ENCODE measurements at regions not wholly inside any gene's neighbourhood (a gene's known extent, or its start where the extent isn't known, plus 50 kb on each side); places are given as distances from the start of the nearest gene placed in this dataset.

DNA sequence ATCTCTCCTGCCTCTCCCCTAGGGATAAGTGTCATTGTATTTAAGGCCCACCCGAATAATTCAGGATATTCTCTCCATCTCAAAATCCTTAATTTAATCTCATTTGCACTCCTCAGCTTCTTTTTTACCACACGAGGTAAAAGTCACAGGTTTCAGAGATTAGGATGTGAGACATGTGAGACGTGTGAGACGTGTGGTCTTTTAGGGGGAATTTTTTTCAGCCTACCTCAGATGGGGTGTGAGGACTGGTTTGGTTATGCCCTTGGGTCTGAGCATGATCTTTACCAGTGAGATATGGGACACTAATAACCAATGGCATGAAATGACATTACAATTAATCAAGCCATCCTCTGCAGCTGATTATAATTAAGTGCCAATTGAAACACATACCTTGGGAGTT is 324.2 kb downstream of the BMP2 start:
- no peaks in the 10 kb centered on the region for H3K36me3 Mint-ChIP-seq
- ATAC-seq (replicated peaks in 1 of 4) (no peak), DNase-seq (no peak)
- ChIA-PET POLR2A (no interaction called here), CTCF (no interaction called here)
- no peaks in the 10 kb centered on the region for H3K27me3 Mint-ChIP-seq
- H3K9me3 Mint-ChIP-seq, result peaks cover 7 to 18% (median 14%) of the 10 kb centered on the region in 3 donors
- no peaks in the 10 kb centered on the region for H3K4me1 ChIP-seq (ENCODE audit: control insufficient read depth in 1 of 2, extremely low read depth in 1 of 2, insufficient read depth in 2 of 2, low read length in 2 of 2)
- H3K4me3 ChIP-seq (ENCODE audit: control insufficient read depth in 1 of 2, extremely low read depth in 1 of 2, low read length in 1 of 2), result no peak overlapping the region
- H3K4me3 Mint-ChIP-seq, result no peak overlapping the region
- no peak overlapping the region for H3K27ac Mint-ChIP-seq
- no CpG with 5 or more reads among the region's 4 CpGs for WGBS (ENCODE audit: insufficient coverage)
- no peaks in the 10 kb centered on the region for H3K36me3 ChIP-seq (ENCODE audit: control insufficient read depth in 2 of 2, extremely low read depth in 1 of 2, insufficient read depth in 1 of 2, low read length in 1 of 2)
- no peaks in the 10 kb centered on the region for H3K27me3 ChIP-seq (replicated peaks in 1 of 2; ENCODE audit: control insufficient read depth in 2 of 2, extremely low read depth in 1 of 2, insufficient read depth in 2 of 2, low read length in 1 of 2)
- H3K27ac ChIP-seq (ENCODE audit: low read length), result no peak overlapping the region
- H3K9me3 ChIP-seq, result no peaks in the 10 kb centered on the region
- no peaks in the 10 kb centered on the region for H3K4me1 Mint-ChIP-seq

DNA sequence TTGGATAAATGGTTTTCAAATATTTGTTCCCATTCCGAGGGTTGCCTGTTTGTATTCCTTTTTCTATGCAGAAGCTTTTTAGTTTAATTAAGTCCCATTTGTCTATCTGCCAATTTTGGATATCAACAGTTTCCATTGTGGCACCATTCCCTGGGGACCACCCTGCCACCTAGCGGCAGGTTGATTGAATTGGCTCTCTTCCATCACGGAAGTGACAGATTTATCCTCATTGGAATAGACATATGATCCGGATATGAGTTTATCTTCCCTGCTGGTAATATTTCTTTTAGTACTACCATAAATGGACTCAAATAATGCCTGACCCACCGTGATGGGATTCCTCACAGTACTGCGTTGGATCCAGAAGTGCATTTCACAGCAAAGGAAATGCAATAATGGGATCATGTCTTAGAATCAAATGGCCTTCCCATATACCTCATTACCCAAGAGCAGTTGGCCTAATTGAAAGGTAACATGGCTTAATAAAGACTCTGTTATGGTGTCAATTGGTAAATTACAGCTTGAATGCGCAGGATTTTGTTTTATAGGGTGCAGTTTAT is 327.0 kb downstream of the BMP2 start:
- Histone ChIP-seq H3K4me3 (ENCODE audit: control insufficient read depth in 1 of 2, extremely low read depth in 1 of 2, low read length in 1 of 2) (no peak overlapping the region), H3K4me1 (ENCODE audit: control insufficient read depth in 1 of 2, extremely low read depth in 1 of 2, insufficient read depth in 2 of 2, low read length in 2 of 2) (no peaks in the 10 kb centered on the region), H3K36me3 (ENCODE audit: control insufficient read depth in 2 of 2, extremely low read depth in 1 of 2, insufficient read depth in 1 of 2, low read length in 1 of 2) (no peaks in the 10 kb centered on the region), H3K27me3 (replicated peaks in 1 of 2; ENCODE audit: control insufficient read depth in 2 of 2, extremely low read depth in 1 of 2, insufficient read depth in 2 of 2, low read length in 1 of 2) (no peaks in the 10 kb centered on the region), H3K9me3 (no peaks in the 10 kb centered on the region), H3K27ac (ENCODE audit: low read length) (no peak overlapping the region)
- Mint-ChIP-seq H3K27ac (no peak overlapping the region), H3K4me3 (no peak overlapping the region), H3K4me1 (no peaks in the 10 kb centered on the region), H3K36me3 (no peaks in the 10 kb centered on the region), H3K27me3 (no peaks in the 10 kb centered on the region), H3K9me3 (peaks cover 13 to 33% (median 16%) of the 10 kb centered on the region in 3 donors)
- WGBS (ENCODE audit: insufficient coverage), result no CpG with 5 or more reads among the region's 7 CpGs
- CTCF ChIA-PET, result no interaction called here
- no peak for DNase-seq
- POLR2A ChIA-PET, result no interaction called here
- ATAC-seq (replicated peaks in 1 of 4), result no peak

- peaks cover 4 to 19% (median 6%) of the 10 kb centered on the region in 3 donors for H3K9me3 Mint-ChIP-seq
- CTCF ChIA-PET, result interaction anchor here in 1 of 2 donors (0.6 kb wide), 1 partner anchor 10 kb away, joined by 8 read pairs; no protein-coding TSS in a partner anchor
Measured at GRCh38 chr20:7106910-7107309, 339.4 kb downstream of the BMP2 start.

GRCh38 chr20:7108929-7109328 is 341.4 kb downstream of the BMP2 start:
- Histone ChIP-seq H3K4me3 (ENCODE audit: control insufficient read depth in 1 of 2, extremely low read depth in 1 of 2, low read length in 1 of 2) (no peak overlapping the region), H3K4me1 (ENCODE audit: control insufficient read depth in 1 of 2, extremely low read depth in 1 of 2, insufficient read depth in 2 of 2, low read length in 2 of 2) (no peaks in the 10 kb centered on the region), H3K27ac (ENCODE audit: low read length) (no peak overlapping the region), H3K27me3 (replicated peaks in 1 of 2; ENCODE audit: control insufficient read depth in 2 of 2, extremely low read depth in 1 of 2, insufficient read depth in 2 of 2, low read length in 1 of 2) (no peaks in the 10 kb centered on the region), H3K36me3 (ENCODE audit: control insufficient read depth in 2 of 2, extremely low read depth in 1 of 2, insufficient read depth in 1 of 2, low read length in 1 of 2) (no peaks in the 10 kb centered on the region), H3K9me3 (no peaks in the 10 kb centered on the region)
- ChIA-PET POLR2A (no interaction called here), CTCF (no interaction called here)
- DNase-seq (no peak), ATAC-seq (replicated peaks in 1 of 4) (no peak)
- Mint-ChIP-seq H3K4me3 (no peak overlapping the region), H3K36me3 (no peaks in the 10 kb centered on the region), H3K4me1 (no peaks in the 10 kb centered on the region), H3K9me3 (peaks cover 11 to 15% (median 15%) of the 10 kb centered on the region in 3 donors), H3K27ac (no peak overlapping the region), H3K27me3 (no peaks in the 10 kb centered on the region)
- WGBS (ENCODE audit: insufficient coverage), result no CpG with 5 or more reads among the region's 2 CpGs

More at GRCh38 chr20:7106910-7107309, 339.4 kb downstream of the BMP2 start:
- no peak overlapping the region for H3K27ac Mint-ChIP-seq
- POLR2A ChIA-PET, result no interaction called here
- DNase-seq (no peak), ATAC-seq (replicated peaks in 1 of 4) (no peak)
- H3K36me3 ChIP-seq (ENCODE audit: control insufficient read depth in 2 of 2, extremely low read depth in 1 of 2, insufficient read depth in 1 of 2, low read length in 1 of 2), result no peaks in the 10 kb centered on the region
- no peak overlapping the region for H3K27ac ChIP-seq (ENCODE audit: low read length)
- no peak overlapping the region for H3K4me3 ChIP-seq (ENCODE audit: control insufficient read depth in 1 of 2, extremely low read depth in 1 of 2, low read length in 1 of 2)
- no peak overlapping the region for H3K4me3 Mint-ChIP-seq
- H3K4me1 ChIP-seq (ENCODE audit: control insufficient read depth in 1 of 2, extremely low read depth in 1 of 2, insufficient read depth in 2 of 2, low read length in 2 of 2), result no peaks in the 10 kb centered on the region
- no peaks in the 10 kb centered on the region for H3K36me3 Mint-ChIP-seq
- H3K27me3 Mint-ChIP-seq, result no peaks in the 10 kb centered on the region
- no peaks in the 10 kb centered on the region for H3K27me3 ChIP-seq (replicated peaks in 1 of 2; ENCODE audit: control insufficient read depth in 2 of 2, extremely low read depth in 1 of 2, insufficient read depth in 2 of 2, low read length in 1 of 2)
- H3K9me3 ChIP-seq, result no peaks in the 10 kb centered on the region
- no peaks in the 10 kb centered on the region for H3K4me1 Mint-ChIP-seq
- WGBS (ENCODE audit: insufficient coverage), result no CpG with 5 or more reads among the region's 4 CpGs

DNA sequence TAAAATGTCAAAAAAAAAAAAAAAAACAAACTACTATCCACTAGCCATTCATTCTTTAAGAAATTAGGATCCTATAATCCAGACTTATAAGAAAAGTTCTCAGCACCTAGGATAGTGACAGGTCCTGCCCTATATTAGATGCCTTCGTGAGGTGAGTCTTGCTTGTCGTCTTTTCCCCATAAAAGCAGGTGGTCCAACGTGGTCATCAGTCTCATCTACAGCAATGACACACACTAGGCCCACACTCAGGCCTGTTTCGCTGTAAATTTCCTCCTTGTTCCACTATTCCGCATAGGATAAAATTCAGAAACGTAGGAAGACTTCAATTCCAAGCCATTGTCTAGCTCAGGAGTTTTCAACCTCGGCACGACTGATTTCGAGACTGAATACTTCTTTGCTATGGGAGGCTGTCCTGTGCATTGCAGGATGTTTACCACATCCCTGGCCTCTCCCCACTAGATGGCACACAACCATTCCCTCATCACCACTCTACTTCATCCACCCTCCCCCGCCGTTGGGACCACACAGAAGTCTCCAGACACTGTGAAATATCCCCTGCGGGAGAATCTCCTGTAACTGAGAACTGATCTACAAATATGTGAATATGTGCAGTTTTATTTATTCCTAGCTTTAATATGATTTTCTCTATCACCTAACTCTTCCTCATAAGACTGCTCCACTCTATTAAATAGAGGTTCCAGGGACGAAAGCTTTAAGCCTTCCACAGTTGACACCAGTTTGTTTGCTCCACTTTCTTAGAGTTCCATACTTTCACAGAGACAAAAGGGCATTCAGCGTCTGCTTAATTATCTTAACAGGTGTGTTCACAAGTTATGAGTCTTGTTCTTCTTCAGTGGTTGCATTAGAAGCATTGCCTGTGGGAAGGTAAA is 346.3 kb downstream of the BMP2 start:
- Histone ChIP-seq H3K27ac (ENCODE audit: low read length) (no peak overlapping the region), H3K36me3 (ENCODE audit: control insufficient read depth in 2 of 2, extremely low read depth in 1 of 2, insufficient read depth in 1 of 2, low read length in 1 of 2) (no peaks in the 10 kb centered on the region), H3K4me1 (ENCODE audit: control insufficient read depth in 1 of 2, extremely low read depth in 1 of 2, insufficient read depth in 2 of 2, low read length in 2 of 2) (no peaks in the 10 kb centered on the region), H3K4me3 (ENCODE audit: control insufficient read depth in 1 of 2, extremely low read depth in 1 of 2, low read length in 1 of 2) (no peak overlapping the region), H3K27me3 (replicated peaks in 1 of 2; ENCODE audit: control insufficient read depth in 2 of 2, extremely low read depth in 1 of 2, insufficient read depth in 2 of 2, low read length in 1 of 2) (no peaks in the 10 kb centered on the region), H3K9me3 (no peaks in the 10 kb centered on the region)
- H3K4me1 Mint-ChIP-seq, result no peaks in the 10 kb centered on the region
- WGBS (ENCODE audit: insufficient coverage), result 47% methylated on average over 6 of the region's 14 CpGs
- no peak overlapping the region for H3K27ac Mint-ChIP-seq
- POLR2A ChIA-PET, result no interaction called here
- peaks cover 13 to 21% (median 13%) of the 10 kb centered on the region in 3 donors for H3K9me3 Mint-ChIP-seq
- ATAC-seq (replicated peaks in 1 of 4) (no peak), DNase-seq (no peak)
- H3K36me3 Mint-ChIP-seq, result no peaks in the 10 kb centered on the region
- CTCF ChIA-PET, result no interaction called here
- H3K27me3 Mint-ChIP-seq, result no peaks in the 10 kb centered on the region
- no peak overlapping the region for H3K4me3 Mint-ChIP-seq

- CTCF ChIA-PET, result no interaction called here
- H3K4me1 ChIP-seq (ENCODE audit: control insufficient read depth in 1 of 2, extremely low read depth in 1 of 2, insufficient read depth in 2 of 2, low read length in 2 of 2), result no peaks in the 10 kb centered on the region
- no CpG with 5 or more reads among the region's 2 CpGs for WGBS (ENCODE audit: insufficient coverage)
Measured at GRCh38 chr20:7123457-7123856, 356.0 kb downstream of the BMP2 start.

More at GRCh38 chr20:7123457-7123856, 356.0 kb downstream of the BMP2 start:
- Histone ChIP-seq H3K27ac (ENCODE audit: low read length) (no peak overlapping the region), H3K27me3 (replicated peaks in 1 of 2; ENCODE audit: control insufficient read depth in 2 of 2, extremely low read depth in 1 of 2, insufficient read depth in 2 of 2, low read length in 1 of 2) (no peaks in the 10 kb centered on the region), H3K9me3 (no peaks in the 10 kb centered on the region), H3K36me3 (ENCODE audit: control insufficient read depth in 2 of 2, extremely low read depth in 1 of 2, insufficient read depth in 1 of 2, low read length in 1 of 2) (no peaks in the 10 kb centered on the region), H3K4me3 (ENCODE audit: control insufficient read depth in 1 of 2, extremely low read depth in 1 of 2, low read length in 1 of 2) (no peak overlapping the region)
- DNase-seq, result no peak
- H3K27me3 Mint-ChIP-seq, result no peaks in the 10 kb centered on the region
- no peaks in the 10 kb centered on the region for H3K36me3 Mint-ChIP-seq
- H3K4me1 Mint-ChIP-seq, result no peaks in the 10 kb centered on the region
- no peak for ATAC-seq (replicated peaks in 1 of 4)
- H3K9me3 Mint-ChIP-seq, result peaks cover 3 to 11% (median 11%) of the 10 kb centered on the region in 3 donors
- H3K27ac Mint-ChIP-seq, result no peak overlapping the region
- POLR2A ChIA-PET, result no interaction called here
- H3K4me3 Mint-ChIP-seq, result no peak overlapping the region

All from T-cell (primary cell).